Gastrocnemius medialis (tissue), 4 donors: ENCODE measurements at regions not wholly inside any gene's neighbourhood (a gene's known extent, or its start where the extent isn't known, plus 50 kb on each side); places are given as distances from the start of the nearest gene placed in this dataset.

Source experiments
- POLR2A ChIP-seq, 2 donors: fragments of 450-650 bp; IDR thresholded peaks; one replicate each; pipeline ENCODE4 v1.6.1; 2017; ENCODE audit warnings: antibody characterized with exemption in 2 of 2, mild to moderate bottlenecking in 2 of 2, moderate library complexity in 2 of 2
- TF ChIP-seq, protein P1 (sequence below), 5 experiments: fragments of 450-650 bp in 3 of 5; fragments of 200-600 bp in 2 of 5; sonication (generic) in 2 of 5; IDR thresholded peaks in 4 of 5; conservative IDR thresholded peaks in 1 of 5; 1 replicate in 4 of 5; 2 replicates in 1 of 5; pipeline ENCODE4 v1.5.1; 2016 to 2019; ENCODE audit warnings: antibody characterized with exemption in 5 of 5, mild to moderate bottlenecking in 3 of 5, moderate library complexity in 3 of 5

DNA sequence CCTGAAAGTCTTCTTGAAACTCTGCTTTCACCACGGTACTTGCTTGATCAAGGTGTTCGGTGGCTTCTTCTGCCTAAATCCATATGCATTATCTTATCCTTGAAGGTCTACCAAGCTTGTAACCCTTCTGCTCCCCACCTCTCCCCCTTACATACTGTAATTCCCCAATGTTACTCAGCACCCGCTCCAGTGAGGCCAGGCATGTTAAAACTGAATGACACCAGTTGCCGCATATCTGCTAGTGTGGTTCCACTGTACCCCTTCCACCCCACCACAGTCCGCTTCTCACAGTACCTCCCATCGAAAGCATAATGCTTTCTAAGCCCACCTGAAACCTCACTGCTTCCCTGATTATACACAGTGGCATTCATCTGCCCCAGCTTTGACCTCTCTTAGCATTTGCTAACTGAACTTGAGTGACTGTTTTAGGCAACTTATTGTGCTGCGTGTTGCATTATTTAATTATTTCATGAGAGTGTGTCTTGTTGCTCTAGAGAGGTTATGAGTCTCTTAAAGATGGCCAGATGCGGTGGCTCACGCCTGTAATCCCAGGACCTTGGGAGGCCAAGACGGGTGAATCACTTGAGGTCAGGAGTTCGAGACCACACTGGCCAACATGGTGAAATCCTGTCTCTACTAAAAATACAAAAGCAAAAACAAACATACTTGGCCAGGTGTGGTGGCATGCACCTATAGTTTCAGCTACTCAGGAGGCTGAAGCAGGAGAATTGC, 87.6 kb upstream of the MBNL2 start:
- TF ChIP-seq POLR2A (IDR thresholded peaks at IDR 0.05) = no peak
- TF ChIP-seq, protein P1, sequence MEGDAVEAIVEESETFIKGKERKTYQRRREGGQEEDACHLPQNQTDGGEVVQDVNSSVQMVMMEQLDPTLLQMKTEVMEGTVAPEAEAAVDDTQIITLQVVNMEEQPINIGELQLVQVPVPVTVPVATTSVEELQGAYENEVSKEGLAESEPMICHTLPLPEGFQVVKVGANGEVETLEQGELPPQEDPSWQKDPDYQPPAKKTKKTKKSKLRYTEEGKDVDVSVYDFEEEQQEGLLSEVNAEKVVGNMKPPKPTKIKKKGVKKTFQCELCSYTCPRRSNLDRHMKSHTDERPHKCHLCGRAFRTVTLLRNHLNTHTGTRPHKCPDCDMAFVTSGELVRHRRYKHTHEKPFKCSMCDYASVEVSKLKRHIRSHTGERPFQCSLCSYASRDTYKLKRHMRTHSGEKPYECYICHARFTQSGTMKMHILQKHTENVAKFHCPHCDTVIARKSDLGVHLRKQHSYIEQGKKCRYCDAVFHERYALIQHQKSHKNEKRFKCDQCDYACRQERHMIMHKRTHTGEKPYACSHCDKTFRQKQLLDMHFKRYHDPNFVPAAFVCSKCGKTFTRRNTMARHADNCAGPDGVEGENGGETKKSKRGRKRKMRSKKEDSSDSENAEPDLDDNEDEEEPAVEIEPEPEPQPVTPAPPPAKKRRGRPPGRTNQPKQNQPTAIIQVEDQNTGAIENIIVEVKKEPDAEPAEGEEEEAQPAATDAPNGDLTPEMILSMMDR (IDR thresholded peaks at IDR 0.05 in 4 of 5, conservative IDR thresholded peaks at IDR 0.05 in 1 of 5) = no peak
